Thyroid gland (tissue), 4 donors: ENCODE measurements at regions not wholly inside any gene's neighbourhood (a gene's known extent, or its start where the extent isn't known, plus 50 kb on each side); places are given as distances from the start of the nearest gene placed in this dataset.

ENCODE experiments used
- DNase-seq, 2 donors: peaks; one replicate each; pipeline ENCODE4 v3.0.0-alpha.2; 2019
- H3K27ac ChIP-seq, 3 donors: fragments of 200-600 bp; sonication (generic); 1 replicate in 2 of 3; 2 replicates in 1 of 3; pipeline ENCODE4 v1.5.1; 2016 to 2019; ENCODE audit warnings: mild to moderate bottlenecking in 1 of 3, moderate library complexity in 1 of 3
- H3K27me3 ChIP-seq: fragments of 200-600 bp; sonication (generic); one replicate; pipeline ENCODE4 v1.5.1; 2019
- H3K36me3 ChIP-seq, 2 donors: fragments of 200-600 bp; sonication (generic); one replicate each; pipeline ENCODE4 v1.5.1; 2016 to 2019
- H3K4me1 ChIP-seq, 2 donors: fragments of 200-600 bp; sonication (generic); one replicate each; pipeline ENCODE4 v1.5.1; 2017 to 2019
- H3K4me3 ChIP-seq, 3 donors: fragments of 200-600 bp; sonication (generic); replicated peaks in 1 of 3; 1 replicate in 2 of 3; 2 replicates in 1 of 3; pipeline ENCODE4 v1.5.1; 2016; ENCODE audit warnings: mild to moderate bottlenecking in 1 of 3
- H3K9me3 ChIP-seq: fragments of 200-600 bp; sonication (generic); one replicate; pipeline ENCODE4 v1.5.1; 2017
- CTCF ChIP-seq, 6 experiments: fragments of 200-600 bp in 3 of 6; fragments of 450-650 bp in 3 of 6; sonication (generic) in 3 of 6; IDR thresholded peaks; one replicate each; pipeline ENCODE4 v1.5.1; 2016 to 2019; ENCODE audit warnings: antibody characterized with exemption in 6 of 6, mild to moderate bottlenecking in 2 of 6, inconsistent platforms in 1 of 6, moderate library complexity in 1 of 6
- POLR2A ChIP-seq, 2 donors: fragments of 450-650 bp; IDR thresholded peaks; one replicate each; pipeline ENCODE4 v1.6.1; 2017; ENCODE audit warnings: antibody characterized with exemption in 2 of 2, mild to moderate bottlenecking in 2 of 2, moderate library complexity in 1 of 2
- WGBS, 2 donors: methylation state at CpG; one replicate each; pipeline ENCODE4 v1.1.5; 2017; 5-methylcytosine and 5-hydroxymethylcytosine counted together
- intact Hi-C: fragments of 100-400 bp; cut with DNase I; formaldehyde crosslinking; loops from one replicate; pipeline ENCODE4 v1.15.1; 2023

- Histone ChIP-seq H3K27ac (no peak overlapping the region), H3K27me3 (no peaks in the 10 kb centered on the region), H3K4me3 (no peak overlapping the region), H3K9me3 (no peaks in the 10 kb centered on the region), H3K4me1 (no peaks in the 10 kb centered on the region), H3K36me3 (no peaks in the 10 kb centered on the region)
- no peak for TF ChIP-seq POLR2A (IDR thresholded peaks at IDR 0.05)
- no peak for TF ChIP-seq CTCF (IDR thresholded peaks at IDR 0.05)
- intact Hi-C loops = no loop called here
- DNase-seq = no peak
- WGBS, 2 donors = 94 to 95% methylated on average over 6 of the region's 6 CpGs
Measured at GRCh38 chr7:10116511-10116910, 857.2 kb upstream of the PHF14 start.

- DNase-seq = no peak
- Histone ChIP-seq H3K36me3 (no peaks in the 10 kb centered on the region), H3K9me3 (no peaks in the 10 kb centered on the region), H3K27me3 (no peaks in the 10 kb centered on the region), H3K27ac (no peak overlapping the region), H3K4me1 (no peaks in the 10 kb centered on the region), H3K4me3 (no peak overlapping the region)
- 91 to 94% methylated on average over 1 of the region's 1 CpG for WGBS, 2 donors
- TF ChIP-seq CTCF (IDR thresholded peaks at IDR 0.05) (no peak), POLR2A (IDR thresholded peaks at IDR 0.05) (no peak)
- intact Hi-C loops = no loop called here
Measured at GRCh38 chr7:10117815-10118214, 855.9 kb upstream of the PHF14 start.

GRCh38 chr7:10120936-10121335, 852.7 kb upstream of the PHF14 start:
- intact Hi-C loops = no loop called here

GRCh38 chr7:10121631-10122030, 852.0 kb upstream of the PHF14 start:
- Histone ChIP-seq H3K27ac (no peak overlapping the region), H3K4me3 (no peak overlapping the region), H3K9me3 (no peaks in the 10 kb centered on the region), H3K4me1 (no peaks in the 10 kb centered on the region), H3K27me3 (no peaks in the 10 kb centered on the region), H3K36me3 (no peaks in the 10 kb centered on the region)
- 61 to 81% methylated on average over 2 of the region's 2 CpGs for WGBS, 2 donors
- TF ChIP-seq POLR2A (IDR thresholded peaks at IDR 0.05) = no peak
- no peak for TF ChIP-seq CTCF (IDR thresholded peaks at IDR 0.05)
- DNase-seq = no peak
- intact Hi-C loops = no loop called here

More at GRCh38 chr7:10120936-10121335, 852.7 kb upstream of the PHF14 start:
- no peak for DNase-seq
- no peaks in the 10 kb centered on the region for H3K27me3 ChIP-seq
- H3K27ac ChIP-seq = no peak overlapping the region
- H3K9me3 ChIP-seq = no peaks in the 10 kb centered on the region
- H3K4me1 ChIP-seq = no peaks in the 10 kb centered on the region
- WGBS, 2 donors = 88 to 92% methylated on average over 2 of the region's 2 CpGs
- TF ChIP-seq POLR2A (IDR thresholded peaks at IDR 0.05) = no peak
- TF ChIP-seq CTCF (IDR thresholded peaks at IDR 0.05) = no peak
- no peak overlapping the region for H3K4me3 ChIP-seq
- no peaks in the 10 kb centered on the region for H3K36me3 ChIP-seq

GRCh38 chr7:10122551-10123100, 851.0 kb upstream of the PHF14 start:
- no peak for DNase-seq
- Histone ChIP-seq H3K9me3 (no peaks in the 10 kb centered on the region), H3K4me1 (no peaks in the 10 kb centered on the region), H3K36me3 (no peaks in the 10 kb centered on the region), H3K27ac (no peak overlapping the region), H3K27me3 (no peaks in the 10 kb centered on the region), H3K4me3 (no peak overlapping the region)
- intact Hi-C loops = no loop called here
- WGBS, 2 donors = 41 to 42% methylated on average over 4 of the region's 4 CpGs
- TF ChIP-seq CTCF (IDR thresholded peaks at IDR 0.05) = no peak
- TF ChIP-seq POLR2A (IDR thresholded peaks at IDR 0.05) = no peak
